ENCODE measurements at regions not wholly inside any gene's neighbourhood (a gene's known extent, or its start where the extent isn't known, plus 50 kb on each side); places are given as distances from the start of the nearest gene placed in this dataset.
"Not testable (repeated sequence)": the region's sequence is repeated elsewhere in the genome, so short reads cannot be mapped to it uniquely, and the experiment has no call there.

- peak; percentile 29 for DNase-seq (ENCODE audit: low read depth)
Observed at GRCh38 chr9:66601472-66601871, 299.1 kb upstream of the ZNF658 start.

GRCh38 chr9:66631521-66632046, 268.9 kb upstream of the ZNF658 start:
- not testable (repeated sequence) for H3K4me3 ChIP-seq (ENCODE audit: low read depth, low read length); H3K27me3 ChIP-seq (ENCODE audit: control insufficient read depth, insufficient read depth, low read length); FAIRE-seq; DNase-seq (ENCODE audit: low read depth); H3K36me3 ChIP-seq (ENCODE audit: control insufficient read depth, insufficient read depth, low read length)

More at GRCh38 chr9:66601472-66601871, 299.1 kb upstream of the ZNF658 start:
- H3K36me3 ChIP-seq (ENCODE audit: control insufficient read depth, insufficient read depth, low read length); H3K4me3 ChIP-seq (ENCODE audit: low read depth, low read length); H3K27me3 ChIP-seq (ENCODE audit: control insufficient read depth, insufficient read depth, low read length); FAIRE-seq: not testable (repeated sequence)

DNA sequence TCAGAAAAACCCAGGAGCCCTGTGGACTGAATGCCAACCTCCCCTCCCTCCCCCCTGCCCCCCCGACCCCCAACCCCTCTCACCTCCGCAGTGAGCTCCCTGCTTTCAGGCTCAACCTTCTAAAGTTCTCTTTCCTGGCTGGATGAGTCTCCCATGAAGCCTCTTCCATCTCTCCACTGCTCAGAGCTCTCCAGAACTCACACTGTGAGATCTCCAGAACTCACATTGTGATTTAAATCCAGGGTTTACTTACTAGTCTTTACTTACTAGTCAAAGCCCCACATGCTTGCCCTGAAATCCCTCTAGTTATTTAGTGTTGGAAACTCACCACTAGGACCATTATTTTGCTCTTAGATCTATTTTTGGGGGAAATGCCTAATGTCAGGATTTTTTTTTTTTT, 252.8 kb upstream of the ZNF658 start:
- H3K4me3 ChIP-seq (ENCODE audit: low read depth, low read length); H3K36me3 ChIP-seq (ENCODE audit: control insufficient read depth, insufficient read depth, low read length); H3K27me3 ChIP-seq (ENCODE audit: control insufficient read depth, insufficient read depth, low read length); DNase-seq (ENCODE audit: low read depth); FAIRE-seq: not testable (repeated sequence)

- H3K27me3 ChIP-seq (ENCODE audit: control insufficient read depth, insufficient read depth, low read length); FAIRE-seq; DNase-seq (ENCODE audit: low read depth); H3K36me3 ChIP-seq (ENCODE audit: control insufficient read depth, insufficient read depth, low read length); H3K4me3 ChIP-seq (ENCODE audit: low read depth, low read length): not testable (repeated sequence)
Observed at GRCh38 chr9:66690242-66690641, 210.3 kb upstream of the ZNF658 start.

GRCh38 chr9:66695561-66696240, 204.8 kb upstream of the ZNF658 start:
- not testable (repeated sequence) for DNase-seq (ENCODE audit: low read depth); FAIRE-seq

DNA sequence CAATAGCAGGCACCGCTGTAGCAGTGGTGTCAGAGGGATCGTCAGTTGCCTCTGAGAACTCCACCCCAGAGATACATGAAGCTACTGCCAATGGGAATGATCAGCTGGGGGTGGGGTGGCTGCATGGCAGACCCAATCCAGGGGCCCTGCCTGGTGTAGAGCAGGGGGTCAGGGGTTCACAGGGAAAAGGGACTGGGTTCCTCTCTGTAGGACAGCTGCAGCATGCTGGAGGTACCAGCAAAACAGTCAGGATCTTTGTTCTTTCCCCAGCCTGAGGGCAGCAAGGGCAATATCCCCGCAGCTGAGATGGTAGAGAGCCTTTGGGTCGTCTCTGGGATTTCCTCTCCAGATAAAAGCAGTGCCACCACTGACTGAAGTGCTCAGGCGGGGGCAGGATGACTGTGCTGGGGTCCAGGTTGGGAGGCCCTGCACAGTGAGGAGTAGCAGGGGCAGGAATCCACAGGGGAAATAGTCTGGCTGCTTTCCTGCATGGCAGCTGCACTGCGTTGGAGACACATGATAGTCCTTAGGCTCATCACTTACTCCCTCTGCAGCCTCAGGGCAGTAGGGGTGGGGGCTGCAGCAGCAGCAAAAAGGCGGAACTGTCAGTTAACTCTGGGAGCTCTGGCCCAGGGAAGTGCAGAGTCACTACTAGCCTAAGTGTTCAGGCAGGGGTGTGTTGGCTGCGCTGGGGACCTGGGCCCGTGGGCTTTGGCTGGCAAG, 203.0 kb upstream of the ZNF658 start:
- not testable (repeated sequence) for H3K4me3 ChIP-seq (ENCODE audit: low read depth, low read length); H3K36me3 ChIP-seq (ENCODE audit: control insufficient read depth, insufficient read depth, low read length); H3K27me3 ChIP-seq (ENCODE audit: control insufficient read depth, insufficient read depth, low read length); FAIRE-seq; DNase-seq (ENCODE audit: low read depth)

More at GRCh38 chr9:66695561-66696240, 204.8 kb upstream of the ZNF658 start:
- not testable (repeated sequence) for H3K4me3 ChIP-seq (ENCODE audit: low read depth, low read length); H3K27me3 ChIP-seq (ENCODE audit: control insufficient read depth, insufficient read depth, low read length); H3K36me3 ChIP-seq (ENCODE audit: control insufficient read depth, insufficient read depth, low read length)

DNA sequence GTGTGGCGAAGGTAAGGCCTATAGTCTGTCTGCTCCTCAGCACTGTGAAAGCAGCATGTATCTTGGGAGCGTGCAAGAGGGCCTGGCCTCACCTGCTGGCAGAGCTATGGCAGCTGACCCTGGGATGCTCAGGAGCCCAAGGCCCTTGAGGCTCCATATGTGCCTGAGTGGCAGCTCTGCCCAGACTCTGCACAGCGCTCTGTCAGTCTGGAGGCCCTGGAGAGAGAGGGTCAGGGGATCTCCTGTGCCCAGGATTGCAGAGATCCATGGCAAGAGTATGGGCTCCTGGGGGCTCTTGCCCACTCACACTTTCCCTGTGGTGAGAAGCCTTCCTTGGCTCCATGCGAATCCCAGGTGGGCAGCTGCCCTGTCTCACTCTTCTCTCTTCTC, 202.5 kb upstream of the ZNF658 start:
- DNase-seq (ENCODE audit: low read depth); H3K27me3 ChIP-seq (ENCODE audit: control insufficient read depth, insufficient read depth, low read length); FAIRE-seq: not testable (repeated sequence)

GRCh38 chr9:66701411-66702377, 198.8 kb upstream of the ZNF658 start:
- H3K36me3 ChIP-seq (ENCODE audit: control insufficient read depth, insufficient read depth, low read length); H3K27me3 ChIP-seq (ENCODE audit: control insufficient read depth, insufficient read depth, low read length); DNase-seq (ENCODE audit: low read depth); FAIRE-seq; H3K4me3 ChIP-seq (ENCODE audit: low read depth, low read length): not testable (repeated sequence)

More for the DNA sequence above, 202.5 kb upstream of the ZNF658 start:
- H3K36me3 ChIP-seq (ENCODE audit: control insufficient read depth, insufficient read depth, low read length); H3K4me3 ChIP-seq (ENCODE audit: low read depth, low read length): not testable (repeated sequence)

GRCh38 chr9:66711553-66711952, 189.0 kb upstream of the ZNF658 start:
- FAIRE-seq; H3K4me3 ChIP-seq (ENCODE audit: low read depth, low read length); DNase-seq (ENCODE audit: low read depth); H3K36me3 ChIP-seq (ENCODE audit: control insufficient read depth, insufficient read depth, low read length); H3K27me3 ChIP-seq (ENCODE audit: control insufficient read depth, insufficient read depth, low read length): not testable (repeated sequence)

- FAIRE-seq; H3K4me3 ChIP-seq (ENCODE audit: low read depth, low read length); DNase-seq (ENCODE audit: low read depth); H3K27me3 ChIP-seq (ENCODE audit: control insufficient read depth, insufficient read depth, low read length); H3K36me3 ChIP-seq (ENCODE audit: control insufficient read depth, insufficient read depth, low read length): not testable (repeated sequence)
Observed at GRCh38 chr9:66712870-66713269, 187.7 kb upstream of the ZNF658 start.

- H3K36me3 ChIP-seq (ENCODE audit: control insufficient read depth, insufficient read depth, low read length); H3K4me3 ChIP-seq (ENCODE audit: low read depth, low read length); FAIRE-seq; H3K27me3 ChIP-seq (ENCODE audit: control insufficient read depth, insufficient read depth, low read length); DNase-seq (ENCODE audit: low read depth): not testable (repeated sequence)
Observed at GRCh38 chr9:66713552-66713951, 187.0 kb upstream of the ZNF658 start.

DNA sequence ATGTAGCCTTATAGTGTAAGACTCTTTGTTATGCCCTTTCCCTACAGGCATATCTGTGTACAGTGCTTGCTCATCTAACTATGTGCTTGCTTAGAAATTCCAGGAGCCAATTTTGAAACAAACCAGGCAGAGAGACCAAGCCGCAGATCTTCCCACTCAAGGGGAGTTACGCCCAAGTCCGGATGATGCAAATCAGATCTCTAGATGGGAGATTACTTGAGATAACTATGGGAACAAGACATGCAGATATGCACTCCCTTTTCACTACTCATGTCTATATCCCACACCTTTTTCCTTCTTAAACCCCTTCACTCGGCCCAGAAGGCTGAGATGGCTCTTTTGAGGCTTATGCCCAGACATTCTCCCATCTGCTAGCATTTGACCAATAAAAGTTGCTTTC, 179.7 kb upstream of the ZNF658 start:
- H3K36me3 ChIP-seq (ENCODE audit: control insufficient read depth, insufficient read depth, low read length); DNase-seq (ENCODE audit: low read depth); H3K27me3 ChIP-seq (ENCODE audit: control insufficient read depth, insufficient read depth, low read length); H3K4me3 ChIP-seq (ENCODE audit: low read depth, low read length); FAIRE-seq: not testable (repeated sequence)

GRCh38 chr9:66727540-66727939, 173.0 kb upstream of the ZNF658 start:
- not testable (repeated sequence) for FAIRE-seq; H3K27me3 ChIP-seq (ENCODE audit: control insufficient read depth, insufficient read depth, low read length); H3K36me3 ChIP-seq (ENCODE audit: control insufficient read depth, insufficient read depth, low read length); H3K4me3 ChIP-seq (ENCODE audit: low read depth, low read length); DNase-seq (ENCODE audit: low read depth)

- not testable (repeated sequence) for H3K27me3 ChIP-seq (ENCODE audit: control insufficient read depth, insufficient read depth, low read length); H3K4me3 ChIP-seq (ENCODE audit: low read depth, low read length); DNase-seq (ENCODE audit: low read depth); H3K36me3 ChIP-seq (ENCODE audit: control insufficient read depth, insufficient read depth, low read length); FAIRE-seq
Observed at GRCh38 chr9:66736686-66737085, 163.8 kb upstream of the ZNF658 start.
